A549 (cell line): ENCODE measurements at regions not wholly inside any gene's neighbourhood (a gene's known extent, or its start where the extent isn't known, plus 50 kb on each side); places are given as distances from the start of the nearest gene placed in this dataset.

Experiments
- CHD4 ChIP-seq: fragments of 200-600 bp; sonication (generic); IDR thresholded peaks from 2 replicates; pipeline ENCODE4 v1.6.1; 2016; ENCODE audit warnings: antibody characterized with exemption, mild to moderate bottlenecking, borderline replicate concordance
- POLR2A ChIP-seq: IDR thresholded peaks from 2 replicates; pipeline ENCODE4 v1.6.1; 2012; ENCODE audit warnings: mild to moderate bottlenecking, low read length
- TF ChIP-seq, protein P1 (sequence below): fragments of 250-450 bp; sonication (Bioruptor Pico); IDR thresholded peaks from 2 replicates; pipeline ENCODE4 v1.5.0; 2020; ENCODE audit warnings: low read depth, mild to moderate bottlenecking, moderate library complexity

DNA sequence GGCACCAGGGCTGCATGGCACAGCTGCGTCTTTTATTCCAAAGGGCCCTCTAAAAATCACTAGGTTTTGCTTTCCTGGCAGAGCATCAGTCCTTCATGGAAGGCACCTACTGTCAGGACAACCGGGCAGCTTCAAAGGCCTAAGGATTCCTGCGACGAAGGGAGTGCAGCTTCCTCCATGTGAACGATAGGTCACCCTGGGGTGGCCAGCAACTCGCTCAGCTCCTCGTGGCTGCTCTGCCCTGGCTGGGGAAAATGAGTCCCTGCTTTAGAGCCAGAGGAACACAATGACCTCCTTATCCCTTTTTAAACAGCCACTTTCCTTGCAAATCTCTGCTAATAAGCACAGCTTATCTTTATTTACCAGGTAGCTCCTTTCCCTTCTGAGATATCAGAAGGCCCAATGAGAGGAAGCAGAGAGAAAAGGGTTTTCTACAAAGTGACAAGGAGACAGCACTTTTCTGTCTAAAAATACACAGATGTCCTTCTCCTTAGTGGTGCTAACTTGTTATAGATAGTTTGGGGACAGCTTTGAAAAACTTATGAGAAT is 71.6 kb upstream of the SMYD2 start:
- TF ChIP-seq CHD4 (no peak), POLR2A (no peak)
- TF ChIP-seq, protein P1, sequence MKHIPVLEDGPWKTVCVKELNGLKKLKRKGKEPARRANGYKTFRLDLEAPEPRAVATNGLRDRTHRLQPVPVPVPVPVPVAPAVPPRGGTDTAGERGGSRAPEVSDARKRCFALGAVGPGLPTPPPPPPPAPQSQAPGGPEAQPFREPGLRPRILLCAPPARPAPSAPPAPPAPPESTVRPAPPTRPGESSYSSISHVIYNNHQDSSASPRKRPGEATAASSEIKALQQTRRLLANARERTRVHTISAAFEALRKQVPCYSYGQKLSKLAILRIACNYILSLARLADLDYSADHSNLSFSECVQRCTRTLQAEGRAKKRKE (CRISPR knock-in tag) = no peak
